HL-60 (cell line): ENCODE measurements at regions not wholly inside any gene's neighbourhood (a gene's known extent, or its start where the extent isn't known, plus 50 kb on each side); places are given as distances from the start of the nearest gene placed in this dataset.

Experiments used
- CTCF ChIP-seq: IDR thresholded peaks from one replicate; pipeline ENCODE4 v1.5.1; 2011; ENCODE audit warnings: low read length, control low read depth, inconsistent platforms; ENCODE audit not compliant: insufficient read depth
- GABPA ChIP-seq: IDR thresholded peaks from 2 replicates; pipeline ENCODE4 v1.6.1; 2012; ENCODE audit warnings: low read depth
- POLR2AphosphoS5 ChIP-seq: IDR thresholded peaks from 2 replicates; pipeline ENCODE4 v1.6.1; 2012; ENCODE audit warnings: low read depth
- TF ChIP-seq, protein P1 (sequence below): IDR thresholded peaks from 2 replicates; pipeline ENCODE4 v1.6.1; 2012; ENCODE audit warnings: low read depth; ENCODE audit not compliant: insufficient replicate concordance

DNA sequence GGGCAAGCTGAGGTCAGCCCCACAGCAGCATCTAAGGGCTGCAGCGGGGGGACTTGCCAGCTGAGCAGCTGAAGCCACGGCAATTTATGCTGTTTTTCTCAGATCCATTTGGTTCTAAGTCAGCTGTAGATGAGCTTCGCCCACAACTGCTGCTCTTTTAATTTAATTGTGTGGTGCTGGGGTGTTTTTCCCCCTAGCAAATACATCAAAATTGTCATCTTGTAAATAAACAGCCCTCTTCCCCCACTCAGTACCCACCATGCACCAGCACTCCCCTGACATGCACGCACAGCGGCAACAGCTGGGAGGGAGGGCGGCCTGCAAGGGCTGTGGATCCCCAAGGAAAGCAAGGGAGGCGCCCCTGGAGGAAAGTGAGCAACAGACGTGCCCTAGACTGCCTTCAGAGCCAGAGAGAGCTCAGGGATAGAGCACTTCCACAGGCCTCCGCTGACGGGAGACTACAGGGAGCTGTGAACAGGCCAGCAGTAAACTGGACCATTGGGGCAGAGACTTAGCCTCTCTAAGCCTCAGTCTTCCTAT lies 149.5 kb downstream of the TMEM132E start:
- TF ChIP-seq CTCF (no peak), GABPA (no peak), POLR2AphosphoS5 (no peak)
- TF ChIP-seq, protein P1, sequence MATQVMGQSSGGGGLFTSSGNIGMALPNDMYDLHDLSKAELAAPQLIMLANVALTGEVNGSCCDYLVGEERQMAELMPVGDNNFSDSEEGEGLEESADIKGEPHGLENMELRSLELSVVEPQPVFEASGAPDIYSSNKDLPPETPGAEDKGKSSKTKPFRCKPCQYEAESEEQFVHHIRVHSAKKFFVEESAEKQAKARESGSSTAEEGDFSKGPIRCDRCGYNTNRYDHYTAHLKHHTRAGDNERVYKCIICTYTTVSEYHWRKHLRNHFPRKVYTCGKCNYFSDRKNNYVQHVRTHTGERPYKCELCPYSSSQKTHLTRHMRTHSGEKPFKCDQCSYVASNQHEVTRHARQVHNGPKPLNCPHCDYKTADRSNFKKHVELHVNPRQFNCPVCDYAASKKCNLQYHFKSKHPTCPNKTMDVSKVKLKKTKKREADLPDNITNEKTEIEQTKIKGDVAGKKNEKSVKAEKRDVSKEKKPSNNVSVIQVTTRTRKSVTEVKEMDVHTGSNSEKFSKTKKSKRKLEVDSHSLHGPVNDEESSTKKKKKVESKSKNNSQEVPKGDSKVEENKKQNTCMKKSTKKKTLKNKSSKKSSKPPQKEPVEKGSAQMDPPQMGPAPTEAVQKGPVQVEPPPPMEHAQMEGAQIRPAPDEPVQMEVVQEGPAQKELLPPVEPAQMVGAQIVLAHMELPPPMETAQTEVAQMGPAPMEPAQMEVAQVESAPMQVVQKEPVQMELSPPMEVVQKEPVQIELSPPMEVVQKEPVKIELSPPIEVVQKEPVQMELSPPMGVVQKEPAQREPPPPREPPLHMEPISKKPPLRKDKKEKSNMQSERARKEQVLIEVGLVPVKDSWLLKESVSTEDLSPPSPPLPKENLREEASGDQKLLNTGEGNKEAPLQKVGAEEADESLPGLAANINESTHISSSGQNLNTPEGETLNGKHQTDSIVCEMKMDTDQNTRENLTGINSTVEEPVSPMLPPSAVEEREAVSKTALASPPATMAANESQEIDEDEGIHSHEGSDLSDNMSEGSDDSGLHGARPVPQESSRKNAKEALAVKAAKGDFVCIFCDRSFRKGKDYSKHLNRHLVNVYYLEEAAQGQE = no peak
